GM19324 (cell line): ENCODE measurements at regions not wholly inside any gene's neighbourhood (a gene's known extent, or its start where the extent isn't known, plus 50 kb on each side); places are given as distances from the start of the nearest gene placed in this dataset.

Experiments
- ATAC-seq: cut with Tn5 transposase; IDR thresholded peaks from one replicate; pipeline ENCODE4 v1.9.1; 2021; ENCODE audit warnings: mild to moderate bottlenecking, moderate library complexity; ENCODE audit not compliant: unreplicated experiment, low FRiP score

- no peak for ATAC-seq
Measured at GRCh38 chr1:90104941-90105538, 110.1 kb downstream of the ZNF326 start.

GRCh38 chr1:90100566-90100965 is 105.7 kb downstream of the ZNF326 start:
- ATAC-seq: no peak

- ATAC-seq: no peak
Measured at GRCh38 chr1:90092441-90092840, 97.5 kb downstream of the ZNF326 start.
